GM12892 (cell line): ENCODE measurements at regions not wholly inside any gene's neighbourhood (a gene's known extent, or its start where the extent isn't known, plus 50 kb on each side); places are given as distances from the start of the nearest gene placed in this dataset.

ENCODE experiments used
- POLR2A ChIP-seq: IDR thresholded peaks from 2 replicates; pipeline ENCODE4 v1.6.1; 2011; ENCODE audit warnings: low read depth, low read length, control low read depth
- POLR2AphosphoS5 ChIP-seq: IDR thresholded peaks from 2 replicates; pipeline ENCODE4 v1.6.1; 2011; ENCODE audit warnings: low read depth, low read length, control low read depth
- TAF1 ChIP-seq: IDR thresholded peaks from 2 replicates; pipeline ENCODE4 v1.6.1; 2011; ENCODE audit warnings: low read depth, mild to moderate bottlenecking, control low read depth, low read length, borderline replicate concordance

- TF ChIP-seq TAF1: no peak
- no peak for TF ChIP-seq POLR2AphosphoS5
- TF ChIP-seq POLR2A: no peak
These were observed 496.6 kb downstream of the TBC1D22A start for GRCh38 chr22:47259049-47259448.
